Cerebellar nuclear complex (tissue), 1 donor: ENCODE measurements at regions not wholly inside any gene's neighbourhood (a gene's known extent, or its start where the extent isn't known, plus 50 kb on each side); places are given as distances from the start of the nearest gene placed in this dataset.

Experiments used
- DNase-seq, 2 experiments: peaks; one replicate each; lab custom pipeline; 2025; lab: John Stamatoyannopoulos, UW

DNA sequence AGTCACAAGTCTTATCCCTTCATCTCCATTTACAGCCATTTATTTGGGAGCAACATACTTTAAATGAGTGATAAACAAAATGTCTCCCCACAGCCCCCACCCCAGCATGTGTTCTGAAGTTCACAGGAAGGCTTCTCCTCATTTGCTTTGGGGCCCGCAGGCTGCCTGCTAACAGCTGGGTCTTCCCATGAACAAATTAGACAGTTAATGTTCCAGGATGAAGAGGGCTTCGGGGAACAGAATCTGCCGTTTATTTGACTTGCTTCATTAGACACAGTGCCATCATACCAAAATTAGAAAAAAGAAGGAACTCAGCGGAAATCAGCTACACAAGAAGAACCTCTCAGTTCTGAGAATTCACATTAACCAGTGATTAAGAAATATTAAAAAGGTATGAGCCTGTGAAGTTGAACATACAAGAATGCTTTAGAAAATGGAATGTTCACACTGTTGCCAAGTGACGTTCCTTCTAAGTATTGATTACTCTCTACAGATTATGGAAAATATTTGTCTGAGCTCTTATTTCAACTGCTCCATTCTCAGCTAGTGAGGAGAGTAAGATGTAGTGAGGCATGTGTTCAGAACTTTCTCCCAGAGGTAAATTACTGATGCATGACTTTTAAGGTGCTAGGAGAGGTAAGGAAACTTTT lies 107.5 kb upstream of the THBS1 start:
- DNase-seq = no peak

DNA sequence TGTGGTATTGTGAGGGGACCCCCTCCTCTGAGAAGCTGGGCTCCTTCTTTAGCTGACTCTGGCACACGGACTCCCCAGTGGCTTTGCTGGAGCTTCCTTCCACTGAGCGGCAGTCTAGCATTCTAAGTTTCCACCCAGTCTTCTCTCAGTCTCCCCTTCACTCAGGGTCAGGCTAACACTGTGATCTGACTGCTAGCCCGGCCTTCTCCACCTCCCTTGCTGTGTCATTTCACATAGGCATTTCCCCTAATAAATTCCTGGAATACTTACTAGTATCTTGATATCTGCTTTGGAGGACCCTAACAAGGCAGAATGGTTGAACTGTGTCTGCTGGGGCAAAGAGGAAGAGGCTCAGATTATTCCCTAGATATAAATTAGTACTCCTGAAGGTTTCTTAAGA lies 106.2 kb upstream of the THBS1 start:
- no peak for DNase-seq

GRCh38 chr15:39478996-39479395 lies 101.9 kb upstream of the THBS1 start:
- DNase-seq = no peak

DNA sequence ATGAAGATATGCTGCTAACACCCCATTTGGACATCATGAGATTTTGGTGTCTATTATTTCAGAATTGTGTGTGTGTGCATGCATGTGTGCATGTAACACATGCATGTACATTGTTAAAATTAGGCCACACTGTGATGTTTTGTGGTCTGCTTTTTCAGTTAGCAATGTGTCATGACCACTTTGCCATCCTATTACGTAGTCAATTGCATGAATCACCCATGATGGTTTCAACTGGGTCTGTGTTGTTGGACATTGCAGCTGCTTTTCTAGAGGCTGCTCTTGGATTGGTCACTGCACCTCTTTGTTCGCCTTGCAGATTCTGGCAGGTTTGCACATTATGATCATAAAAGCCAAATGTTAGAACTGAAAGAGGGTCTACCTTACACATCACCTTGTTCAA lies 101.0 kb upstream of the THBS1 start:
- no peak for DNase-seq

GRCh38 chr15:39482459-39482858 lies 98.4 kb upstream of the THBS1 start:
- no peak for DNase-seq

GRCh38 chr15:39486621-39487457 lies 94.0 kb upstream of the THBS1 start:
- no peak for DNase-seq

- DNase-seq = no peak
Measured at GRCh38 chr15:39487458-39487735, 93.5 kb upstream of the THBS1 start.

DNA sequence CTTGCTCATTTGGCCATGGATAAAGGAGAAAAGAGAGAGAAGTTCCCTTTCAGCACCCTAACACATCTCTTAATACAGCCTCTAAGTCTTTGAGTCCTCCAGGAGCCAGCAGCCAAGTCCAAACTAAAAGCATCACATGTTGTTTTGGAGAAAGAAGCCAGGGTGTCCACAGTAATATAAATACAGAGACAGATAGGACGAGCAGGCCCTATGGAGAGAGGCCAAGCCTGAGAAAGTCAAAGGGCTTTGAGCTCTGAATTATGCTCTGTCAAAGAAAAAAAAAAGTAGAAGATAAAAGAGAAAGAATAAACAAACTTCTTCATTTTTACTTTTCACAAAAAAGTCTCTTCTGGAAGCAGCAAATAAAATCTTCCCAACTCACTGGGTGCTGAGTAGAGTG lies 92.4 kb upstream of the THBS1 start:
- DNase-seq = no peak

GRCh38 chr15:39488961-39489360 lies 91.9 kb upstream of the THBS1 start:
- no peak for DNase-seq

GRCh38 chr15:39491115-39491885 lies 89.6 kb upstream of the THBS1 start:
- no peak for DNase-seq

DNA sequence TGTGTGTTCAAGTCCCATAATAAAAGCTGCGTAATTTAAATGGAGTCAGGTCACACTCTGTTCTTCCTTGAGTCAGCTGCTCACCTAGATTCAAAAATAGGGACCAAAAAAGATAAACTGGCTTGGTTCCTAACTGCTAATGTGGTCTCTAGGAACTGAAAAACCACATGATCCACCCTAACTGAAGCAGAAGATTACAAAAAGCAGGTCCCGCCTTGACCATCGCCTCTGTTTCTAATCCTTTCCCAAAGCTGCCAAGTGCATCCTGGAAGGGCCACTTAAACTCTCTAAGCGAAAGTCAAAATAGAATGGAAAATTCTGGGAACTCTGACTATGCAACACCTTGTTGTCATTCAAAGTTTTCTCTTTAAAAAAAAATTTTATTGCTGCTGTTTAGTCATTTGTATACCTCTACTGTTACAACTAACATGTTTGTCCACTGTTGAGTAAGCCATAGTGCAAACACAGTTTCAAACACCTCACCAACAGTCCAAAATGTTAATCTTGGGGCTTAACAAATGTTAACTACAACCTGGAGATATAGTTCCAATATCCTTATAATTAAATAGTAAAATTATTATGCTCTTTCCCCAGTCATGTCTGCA lies 88.9 kb upstream of the THBS1 start:
- no peak for DNase-seq

DNA sequence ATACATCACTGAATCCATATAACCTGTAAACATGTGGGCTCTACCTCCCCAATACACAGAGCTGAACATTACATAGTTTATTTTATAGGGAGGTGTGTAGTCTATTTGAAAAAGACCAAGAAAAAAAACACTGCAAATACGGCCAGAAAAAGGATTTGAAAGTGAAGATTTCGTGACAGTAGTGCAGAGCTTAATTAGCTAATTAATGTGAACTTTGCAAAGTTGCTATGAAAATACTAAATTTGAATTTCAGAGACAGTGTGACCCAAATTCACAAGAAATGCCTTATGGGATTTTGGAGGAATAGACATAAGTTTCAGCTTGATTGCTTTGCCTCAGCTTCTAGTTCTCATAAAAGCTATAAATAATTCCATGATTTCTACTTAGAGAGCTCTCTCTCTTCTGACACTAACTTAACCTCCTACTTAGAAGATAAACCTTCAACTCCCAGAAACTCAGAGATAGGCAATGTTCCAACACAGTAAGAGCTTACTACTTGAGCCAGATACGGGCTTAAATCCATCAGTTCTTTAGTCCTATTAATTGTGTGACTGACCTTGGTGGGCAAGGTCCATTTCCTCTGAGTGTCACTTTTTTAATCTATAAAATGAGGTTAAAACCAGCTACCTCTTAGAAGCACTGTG lies 87.3 kb upstream of the THBS1 start:
- DNase-seq = no peak

DNA sequence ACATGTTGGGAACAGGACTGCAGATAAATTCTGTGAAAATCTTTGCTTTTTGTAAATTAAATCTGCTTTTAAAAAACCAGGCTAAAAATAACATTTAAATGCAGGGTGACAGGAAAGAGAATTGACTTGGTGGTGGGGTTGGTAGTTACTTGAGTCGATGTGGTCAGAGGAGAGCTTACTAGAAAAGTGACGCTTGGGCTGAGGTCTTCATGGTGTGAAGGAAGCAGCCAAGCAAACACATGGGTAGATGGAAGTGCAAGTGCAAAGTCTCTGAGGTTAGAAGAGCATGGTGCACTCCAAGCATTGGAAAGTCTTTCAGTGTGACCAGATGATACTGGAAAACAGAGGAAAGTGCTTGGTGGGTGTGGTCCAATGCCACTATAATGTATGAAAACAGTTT lies 86.4 kb upstream of the THBS1 start:
- no peak for DNase-seq

GRCh38 chr15:39495871-39496840 lies 84.7 kb upstream of the THBS1 start:
- no peak for DNase-seq

DNA sequence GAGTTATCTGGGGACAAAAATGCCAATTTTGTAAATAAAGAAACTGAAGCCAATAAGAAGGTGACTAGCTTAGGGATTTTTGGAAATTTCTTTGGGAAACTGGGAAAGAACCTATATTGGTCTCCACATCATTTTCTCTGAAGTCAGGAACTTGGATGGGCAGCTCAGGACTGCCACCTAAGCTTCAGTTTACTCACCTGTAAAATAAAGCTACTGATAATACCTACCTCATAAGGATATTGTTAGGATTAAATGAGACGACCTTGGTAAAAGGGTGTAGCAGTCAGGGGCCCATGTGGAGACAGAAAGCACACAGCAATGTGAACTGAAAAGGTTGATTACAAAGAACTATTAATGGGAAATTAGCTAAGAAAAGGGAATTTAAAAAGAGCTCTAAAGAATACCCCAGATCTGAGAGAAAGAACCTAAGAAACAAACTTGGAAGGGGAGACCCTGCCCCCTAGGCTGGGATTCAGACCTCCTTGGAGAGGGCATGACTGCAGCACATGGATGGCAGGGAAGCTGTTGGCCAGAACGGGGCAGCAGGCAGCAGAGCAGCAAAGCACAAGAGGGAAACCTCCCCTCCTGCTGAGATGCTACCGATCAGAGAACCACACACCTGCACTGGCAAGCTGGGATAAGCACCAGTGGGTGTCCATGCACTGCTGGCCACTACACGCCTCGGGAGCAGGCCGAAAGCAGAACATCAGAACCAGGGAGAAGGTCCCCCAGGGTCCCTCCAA lies 83.7 kb upstream of the THBS1 start:
- DNase-seq = no peak

DNA sequence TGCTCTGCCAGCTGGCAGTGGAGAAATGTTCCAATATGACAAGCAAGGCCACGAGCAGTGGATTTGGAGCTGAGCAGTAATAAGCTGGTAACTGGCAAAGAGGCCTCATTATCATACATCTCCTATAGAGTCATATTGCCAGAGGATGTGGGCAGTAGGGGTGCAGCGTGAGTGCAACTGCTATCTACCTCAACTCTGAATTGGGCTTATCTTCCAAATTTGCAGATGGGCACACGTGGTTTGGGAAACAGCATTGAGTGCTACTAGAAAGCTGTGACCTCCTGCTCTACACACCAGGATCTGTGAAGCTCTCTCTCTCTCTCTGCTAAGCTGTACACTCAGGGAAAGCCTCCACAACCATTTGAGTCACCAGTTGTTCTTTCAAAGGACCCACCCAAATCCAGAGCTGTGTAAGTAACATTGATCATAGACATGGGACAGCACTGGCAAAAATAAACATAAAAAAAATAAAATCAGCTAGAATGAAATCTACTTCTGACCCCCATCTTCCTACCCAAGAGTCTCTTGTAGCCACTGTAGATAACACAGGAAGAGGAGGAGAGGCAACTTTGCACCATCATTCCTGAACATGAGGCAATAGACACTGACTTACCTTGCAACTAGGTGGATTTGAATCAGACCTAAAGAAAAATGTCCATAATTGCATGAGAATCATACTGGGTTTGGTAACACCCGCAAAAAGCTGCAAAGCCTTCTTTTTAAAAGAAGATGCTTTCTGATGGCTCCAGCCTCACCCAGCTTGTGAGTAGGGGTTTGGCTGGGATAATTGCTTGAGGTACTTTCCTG lies 82.9 kb upstream of the THBS1 start:
- no peak for DNase-seq

DNA sequence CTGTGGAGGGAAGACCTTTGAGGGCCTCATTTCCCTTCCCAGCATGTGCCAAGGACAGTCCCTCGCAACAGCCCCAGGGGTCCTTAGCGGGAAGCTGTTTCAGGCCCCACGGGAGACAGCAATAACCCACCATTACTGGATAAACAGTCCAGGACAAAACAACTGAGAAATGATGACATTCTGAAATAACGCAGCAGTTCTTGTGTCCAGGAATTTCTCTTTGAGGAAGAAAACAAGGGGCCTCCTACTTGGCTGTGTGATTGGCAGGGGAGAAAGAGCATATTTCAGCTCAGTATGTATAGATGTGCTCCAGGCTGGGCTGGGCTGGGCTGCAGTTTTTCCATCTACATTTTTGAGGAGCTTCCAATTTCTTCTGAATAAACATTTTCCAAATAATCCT lies 82.2 kb upstream of the THBS1 start:
- DNase-seq = no peak

DNA sequence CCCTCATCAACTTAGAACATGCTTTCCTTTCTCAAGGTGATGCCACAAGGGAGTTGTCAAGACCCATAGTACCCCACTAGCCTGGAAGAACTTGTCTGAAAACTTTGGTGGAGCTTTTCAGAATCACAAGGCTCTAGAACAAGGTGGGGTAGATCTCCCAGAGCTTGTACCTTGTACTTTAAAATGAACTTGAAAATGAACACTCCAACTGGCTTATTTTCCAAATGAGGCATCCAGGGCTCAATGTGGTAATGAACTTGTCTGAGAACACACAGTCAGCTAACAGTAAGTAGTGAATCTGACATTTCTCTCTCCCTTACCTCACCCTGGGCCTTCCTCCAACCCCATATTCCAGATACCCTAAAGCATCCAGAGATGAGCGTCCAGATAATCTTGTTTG lies 81.8 kb upstream of the THBS1 start:
- no peak for DNase-seq

GRCh38 chr15:39499681-39500080 lies 81.2 kb upstream of the THBS1 start:
- no peak for DNase-seq
